ENCODE measurements at regions not wholly inside any gene's neighbourhood (a gene's known extent, or its start where the extent isn't known, plus 50 kb on each side); places are given as distances from the start of the nearest gene placed in this dataset.

DNA sequence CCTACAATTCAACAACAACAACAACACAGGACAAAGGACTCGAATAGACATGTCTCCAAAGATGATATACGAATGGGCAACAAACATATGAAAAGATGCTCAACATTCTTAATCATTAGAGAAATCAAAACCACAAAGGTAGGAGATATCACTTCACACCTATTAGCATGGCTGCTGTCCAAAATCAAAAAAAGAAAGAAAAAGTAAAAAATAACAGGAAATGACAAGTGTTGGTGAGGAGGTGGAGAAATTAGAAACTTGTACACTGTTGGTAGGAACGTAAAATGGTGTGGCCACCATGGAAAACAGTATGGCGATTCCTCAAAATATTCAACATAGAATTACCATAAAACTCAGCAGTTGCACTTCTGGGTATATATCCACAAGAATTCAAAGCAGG, 312.3 kb upstream of the STT3B start:
- no peaks in the 10 kb centered on the region for H3K27me3 ChIP-seq (ENCODE audit: insufficient read depth, low read length)
- no peaks in the 10 kb centered on the region for H3K9me3 ChIP-seq (ENCODE audit: control insufficient read depth in 1 of 2, insufficient read depth in 1 of 2, low read depth in 1 of 2, low read length in 2 of 2)
- DNase-seq (ENCODE audit: low read depth, low spot score) (no peak), ATAC-seq (no peak)
- H3K9ac ChIP-seq (ENCODE audit: low read length), result no peak overlapping the region
- ChIA-PET CTCF (no interaction called here), RAD21 (ENCODE audit: low non-redundant PET in 1 of 2, low total read pairs in 2 of 2, uncharacterized antibody in 2 of 2, unreplicated experiment in 2 of 2) (no interaction called here), POLR2A (no interaction called here)
- H3K4me1 ChIP-seq (ENCODE audit: control insufficient read depth in 1 of 2, insufficient read depth in 2 of 2, low read length in 2 of 2), result no peaks in the 10 kb centered on the region
- H3K36me3 ChIP-seq (ENCODE audit: control insufficient read depth in 1 of 2, insufficient read depth in 2 of 2, low read length in 2 of 2), result no peaks in the 10 kb centered on the region
- no peaks in the 10 kb centered on the region for H3K9me2 ChIP-seq (ENCODE audit: insufficient read depth)
- no peak overlapping the region for H2AFZ ChIP-seq (ENCODE audit: low read depth, low read length, poor library complexity, severe bottlenecking)
- no TSS peak for BruUV-seq (replicated peaks)
- TF ChIP-seq, protein P1, sequence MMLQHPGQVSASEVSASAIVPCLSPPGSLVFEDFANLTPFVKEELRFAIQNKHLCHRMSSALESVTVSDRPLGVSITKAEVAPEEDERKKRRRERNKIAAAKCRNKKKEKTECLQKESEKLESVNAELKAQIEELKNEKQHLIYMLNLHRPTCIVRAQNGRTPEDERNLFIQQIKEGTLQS (IDR thresholded peaks at IDR 0.05), result no peak
- intact Hi-C loops (cut with micrococcal nuclease), result no loop called here
- no peak overlapping the region for H3K4me3 ChIP-seq (replicated peaks in 1 of 2; ENCODE audit: low read depth in 1 of 2, low read length in 2 of 2)
- no peaks in the 10 kb centered on the region for H4K20me1 ChIP-seq (ENCODE audit: insufficient read depth)
- H3K27ac ChIP-seq (ENCODE audit: low read depth, low read length), result no peak overlapping the region
- H3K4me2 ChIP-seq (ENCODE audit: low read length), result no peak overlapping the region
- no peaks in the 10 kb centered on the region for H3K79me2 ChIP-seq (ENCODE audit: insufficient read depth, low read length)

DNA sequence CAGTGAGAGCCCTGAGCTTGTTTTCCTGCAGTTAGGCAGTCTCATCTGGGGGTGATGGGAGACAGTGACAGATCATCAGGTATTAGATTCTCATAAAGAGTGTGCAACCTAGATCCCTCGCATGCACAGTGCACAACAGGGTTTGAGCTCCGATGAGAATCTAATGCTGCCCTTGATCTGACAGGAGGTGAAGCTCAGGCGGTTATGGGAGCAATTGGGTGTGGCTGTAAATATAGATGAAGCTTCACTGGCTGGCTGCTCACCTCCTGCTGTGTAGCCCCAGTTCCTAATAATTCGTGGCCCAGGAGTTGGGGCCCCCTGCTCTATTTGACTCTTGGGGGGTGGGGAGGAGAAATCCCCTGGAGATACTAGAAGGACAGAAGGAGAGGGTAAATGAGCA, 309.4 kb upstream of the STT3B start:
- Histone ChIP-seq H3K9me2 (ENCODE audit: insufficient read depth) (no peaks in the 10 kb centered on the region; the same call in 1 of the 2 replicates), H3K4me1 (ENCODE audit: control insufficient read depth in 1 of 2, insufficient read depth in 2 of 2, low read length in 2 of 2) (no peaks in the 10 kb centered on the region), H3K4me3 (replicated peaks in 1 of 2; ENCODE audit: low read depth in 1 of 2, low read length in 2 of 2) (no peak overlapping the region), H3K9ac (ENCODE audit: low read length) (no peak overlapping the region), H3K4me2 (ENCODE audit: low read length) (no peak overlapping the region), H3K36me3 (ENCODE audit: control insufficient read depth in 1 of 2, insufficient read depth in 2 of 2, low read length in 2 of 2) (no peaks in the 10 kb centered on the region), H3K27me3 (ENCODE audit: insufficient read depth, low read length) (no peaks in the 10 kb centered on the region), H4K20me1 (ENCODE audit: insufficient read depth) (no peaks in the 10 kb centered on the region), H3K79me2 (ENCODE audit: insufficient read depth, low read length) (no peaks in the 10 kb centered on the region), H2AFZ (ENCODE audit: low read depth, low read length, poor library complexity, severe bottlenecking) (no peak overlapping the region), H3K27ac (ENCODE audit: low read depth, low read length) (no peak overlapping the region), H3K9me3 (ENCODE audit: control insufficient read depth in 1 of 2, insufficient read depth in 1 of 2, low read depth in 1 of 2, low read length in 2 of 2) (no peaks in the 10 kb centered on the region)
- intact Hi-C loops (cut with micrococcal nuclease), result no loop called here
- TF ChIP-seq EZH2phosphoT487 (IDR thresholded peaks at IDR 0.05; ENCODE audit: borderline replicate concordance), result no peak
- ChIA-PET CTCF (no interaction called here), POLR2A (no interaction called here), RAD21 (ENCODE audit: low non-redundant PET in 1 of 2, low total read pairs in 2 of 2, uncharacterized antibody in 2 of 2, unreplicated experiment in 2 of 2) (no interaction called here)
- BruUV-seq (replicated peaks), result no TSS peak
- ATAC-seq, result no peak
- DNase-seq (ENCODE audit: low read depth, low spot score), result no peak

DNA sequence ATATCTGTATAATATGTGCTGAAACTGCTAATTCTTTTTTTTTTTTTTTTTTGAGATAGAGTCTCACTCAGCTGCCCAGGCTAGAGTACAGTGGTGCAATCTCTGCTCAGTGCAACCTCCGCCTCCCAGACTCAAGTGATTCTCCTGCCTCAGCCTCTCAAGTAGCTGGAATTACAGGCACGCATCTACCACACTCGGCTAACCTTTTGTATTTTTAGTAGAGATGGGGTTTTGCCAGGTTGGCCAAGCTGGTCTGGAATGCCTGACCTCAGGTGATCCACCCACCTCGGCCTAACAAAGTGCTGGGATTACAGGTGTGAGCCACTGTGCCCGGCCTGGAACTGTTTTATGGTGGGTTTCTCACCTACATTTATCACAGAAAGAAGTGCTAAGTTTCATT, 307.8 kb upstream of the STT3B start:
- Histone ChIP-seq H3K4me1 (ENCODE audit: control insufficient read depth in 1 of 2, insufficient read depth in 2 of 2, low read length in 2 of 2) (no peaks in the 10 kb centered on the region), H4K20me1 (ENCODE audit: insufficient read depth) (no peaks in the 10 kb centered on the region), H2AFZ (ENCODE audit: low read depth, low read length, poor library complexity, severe bottlenecking) (no peak overlapping the region), H3K79me2 (ENCODE audit: insufficient read depth, low read length) (no peaks in the 10 kb centered on the region), H3K4me2 (ENCODE audit: low read length) (no peak overlapping the region), H3K9me2 (ENCODE audit: insufficient read depth) (no peaks in the 10 kb centered on the region; the same call in 1 of the 2 replicates), H3K9me3 (ENCODE audit: control insufficient read depth in 1 of 2, insufficient read depth in 1 of 2, low read depth in 1 of 2, low read length in 2 of 2) (no peaks in the 10 kb centered on the region), H3K27me3 (ENCODE audit: insufficient read depth, low read length) (no peaks in the 10 kb centered on the region), H3K36me3 (ENCODE audit: control insufficient read depth in 1 of 2, insufficient read depth in 2 of 2, low read length in 2 of 2) (no peaks in the 10 kb centered on the region), H3K9ac (ENCODE audit: low read length) (no peak overlapping the region), H3K27ac (ENCODE audit: low read depth, low read length) (no peak overlapping the region), H3K4me3 (replicated peaks in 1 of 2; ENCODE audit: low read depth in 1 of 2, low read length in 2 of 2) (no peak overlapping the region)
- ChIA-PET CTCF (interaction anchor here (0.7 kb wide), 1 partner anchor 1212 kb away, joined by 3 read pairs; no protein-coding TSS in a partner anchor), POLR2A (no interaction called here), RAD21 (ENCODE audit: low non-redundant PET in 1 of 2, low total read pairs in 2 of 2, uncharacterized antibody in 2 of 2, unreplicated experiment in 2 of 2) (no interaction called here)
- BruUV-seq (replicated peaks), result no TSS peak
- ATAC-seq (no peak), DNase-seq (ENCODE audit: low read depth, low spot score) (no peak)
- intact Hi-C loops (cut with micrococcal nuclease), result no loop called here
- TF ChIP-seq ZFX (IDR thresholded peaks at IDR 0.05) (no peak), SIN3A (IDR thresholded peaks at IDR 0.05; ENCODE audit: low read depth) (no peak), POLR2AphosphoS5 (IDR thresholded peaks at IDR 0.05; ENCODE audit: low read depth, low read length) (no peak), POLR2A (IDR thresholded peaks at IDR 0.05; ENCODE audit: borderline replicate concordance, extremely low read depth, insufficient read depth, insufficient read length) (no peak), EZH2 (IDR thresholded peaks at IDR 0.05) (no peak), JUND (IDR thresholded peaks at IDR 0.05) (no peak), CBX3 (IDR thresholded peaks at IDR 0.05; ENCODE audit: low read depth) (no peak), SRF (IDR thresholded peaks at IDR 0.05; ENCODE audit: low read depth) (no peak), YY1 (IDR thresholded peaks at IDR 0.05; ENCODE audit: extremely low read depth, insufficient replicate concordance, low read depth, low read length) (no peak), RAD21 (IDR thresholded peaks at IDR 0.05; ENCODE audit: low read depth) (no peak), FOSL1 (IDR thresholded peaks at IDR 0.05; ENCODE audit: low read depth) (no peak), SP1 (IDR thresholded peaks at IDR 0.05; ENCODE audit: low read depth) (no peak), CEBPB (IDR thresholded peaks at IDR 0.05; ENCODE audit: low read depth) (no peak), ELF1 (IDR thresholded peaks at IDR 0.05; ENCODE audit: borderline replicate concordance, low read depth) (no peak)
- TF ChIP-seq, protein P2, sequence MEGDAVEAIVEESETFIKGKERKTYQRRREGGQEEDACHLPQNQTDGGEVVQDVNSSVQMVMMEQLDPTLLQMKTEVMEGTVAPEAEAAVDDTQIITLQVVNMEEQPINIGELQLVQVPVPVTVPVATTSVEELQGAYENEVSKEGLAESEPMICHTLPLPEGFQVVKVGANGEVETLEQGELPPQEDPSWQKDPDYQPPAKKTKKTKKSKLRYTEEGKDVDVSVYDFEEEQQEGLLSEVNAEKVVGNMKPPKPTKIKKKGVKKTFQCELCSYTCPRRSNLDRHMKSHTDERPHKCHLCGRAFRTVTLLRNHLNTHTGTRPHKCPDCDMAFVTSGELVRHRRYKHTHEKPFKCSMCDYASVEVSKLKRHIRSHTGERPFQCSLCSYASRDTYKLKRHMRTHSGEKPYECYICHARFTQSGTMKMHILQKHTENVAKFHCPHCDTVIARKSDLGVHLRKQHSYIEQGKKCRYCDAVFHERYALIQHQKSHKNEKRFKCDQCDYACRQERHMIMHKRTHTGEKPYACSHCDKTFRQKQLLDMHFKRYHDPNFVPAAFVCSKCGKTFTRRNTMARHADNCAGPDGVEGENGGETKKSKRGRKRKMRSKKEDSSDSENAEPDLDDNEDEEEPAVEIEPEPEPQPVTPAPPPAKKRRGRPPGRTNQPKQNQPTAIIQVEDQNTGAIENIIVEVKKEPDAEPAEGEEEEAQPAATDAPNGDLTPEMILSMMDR (IDR thresholded peaks at IDR 0.05 in 2 of 3, conservative IDR thresholded peaks at IDR 0.05 in 1 of 3; ENCODE audit: borderline replicate concordance in 1 of 3, insufficient read depth in 1 of 3, low read depth in 2 of 3, low read length in 2 of 3), result no peak

Data from HCT116 (cell line).